ENCODE measurements at regions not wholly inside any gene's neighbourhood (a gene's known extent, or its start where the extent isn't known, plus 50 kb on each side); places are given as distances from the start of the nearest gene placed in this dataset.

GRCh38 chr2:120448436-120448835 is 102.5 kb downstream of the INHBB start:
- Histone ChIP-seq H3K4me1 (ENCODE audit: low read length) (no peaks in the 10 kb centered on the region), H3K27me3 (replicated peaks; ENCODE audit: insufficient read depth, low read length) (0 out of 2 replicates have a peak, but pooled peaks cover 3% of the 10 kb centered on the region)

GRCh38 chr2:120448961-120449810 is 103.2 kb downstream of the INHBB start:
- Histone ChIP-seq H3K9ac (ENCODE audit: low read length) (no peak overlapping the region), H3K4me2 (ENCODE audit: low read depth, low read length) (no peak overlapping the region), H3K79me2 (ENCODE audit: low read length) (no peaks in the 10 kb centered on the region), H3K4me3 (ENCODE audit: low read length) (no peak overlapping the region), H3K27me3 (replicated peaks; ENCODE audit: insufficient read depth, low read length) (0 out of 2 replicates have a peak, but pooled peaks cover 1% of the 10 kb centered on the region), H3K9me3 (replicated peaks; ENCODE audit: insufficient read depth, low read length) (no peaks in the 10 kb centered on the region), H4K20me1 (ENCODE audit: insufficient read depth, low read length) (no peaks in the 10 kb centered on the region), H3F3A (ENCODE audit: insufficient read depth, low read length) (no peaks in the 10 kb centered on the region), H3K9me2 (replicated peaks; ENCODE audit: insufficient read depth, low read length) (no peaks in the 10 kb centered on the region), H3K36me3 (replicated peaks; ENCODE audit: insufficient read depth, low read length) (no peaks in the 10 kb centered on the region), H3K27ac (ENCODE audit: low read length) (no peak overlapping the region), H2AFZ (ENCODE audit: low read length) (no peak overlapping the region), H3K4me1 (ENCODE audit: low read length) (no peaks in the 10 kb centered on the region)
- DNase-seq = no peak
- TF ChIP-seq EZH2 (optimal IDR thresholded peaks at IDR 0.05; ENCODE audit: low read depth, low read length) (no peak), CTCF (IDR thresholded peaks at IDR 0.05; ENCODE audit: low read length) (no peak), EZH2phosphoT487 (IDR thresholded peaks at IDR 0.05; ENCODE audit: low read length) (no peak)

More at GRCh38 chr2:120448436-120448835, 102.5 kb downstream of the INHBB start:
- H3F3A ChIP-seq (ENCODE audit: insufficient read depth, low read length) = no peaks in the 10 kb centered on the region
- H4K20me1 ChIP-seq (ENCODE audit: insufficient read depth, low read length) = no peaks in the 10 kb centered on the region
- no peaks in the 10 kb centered on the region for H3K9me3 ChIP-seq (replicated peaks; ENCODE audit: insufficient read depth, low read length)
- no peaks in the 10 kb centered on the region for H3K79me2 ChIP-seq (ENCODE audit: low read length)
- no peak for DNase-seq
- H3K4me2 ChIP-seq (ENCODE audit: low read depth, low read length) = no peak overlapping the region
- H3K9me2 ChIP-seq (replicated peaks; ENCODE audit: insufficient read depth, low read length) = no peaks in the 10 kb centered on the region
- no peak overlapping the region for H3K4me3 ChIP-seq (ENCODE audit: low read length)
- no peak overlapping the region for H3K27ac ChIP-seq (ENCODE audit: low read length)
- no peak for TF ChIP-seq EZH2 (optimal IDR thresholded peaks at IDR 0.05; ENCODE audit: low read depth, low read length)
- TF ChIP-seq CTCF (IDR thresholded peaks at IDR 0.05; ENCODE audit: low read length) = no peak
- no peak for TF ChIP-seq EZH2phosphoT487 (IDR thresholded peaks at IDR 0.05; ENCODE audit: low read length)
- no peak overlapping the region for H3K9ac ChIP-seq (ENCODE audit: low read length)
- no peak overlapping the region for H2AFZ ChIP-seq (ENCODE audit: low read length)
- H3K36me3 ChIP-seq (replicated peaks; ENCODE audit: insufficient read depth, low read length) = no peaks in the 10 kb centered on the region

GRCh38 chr2:120450196-120450820 is 104.4 kb downstream of the INHBB start:
- Histone ChIP-seq H3K4me1 (ENCODE audit: low read length) (no peaks in the 10 kb centered on the region), H3K36me3 (replicated peaks; ENCODE audit: insufficient read depth, low read length) (no peaks in the 10 kb centered on the region), H4K20me1 (ENCODE audit: insufficient read depth, low read length) (no peaks in the 10 kb centered on the region), H3K27ac (ENCODE audit: low read length) (no peak overlapping the region), H3K27me3 (replicated peaks; ENCODE audit: insufficient read depth, low read length) (no peaks in the 10 kb centered on the region), H3K9me3 (replicated peaks; ENCODE audit: insufficient read depth, low read length) (no peaks in the 10 kb centered on the region), H3K9me2 (replicated peaks; ENCODE audit: insufficient read depth, low read length) (no peaks in the 10 kb centered on the region), H3K4me3 (ENCODE audit: low read length) (no peak overlapping the region), H3K9ac (ENCODE audit: low read length) (no peak overlapping the region), H3F3A (ENCODE audit: insufficient read depth, low read length) (no peaks in the 10 kb centered on the region), H3K79me2 (ENCODE audit: low read length) (no peaks in the 10 kb centered on the region), H3K4me2 (ENCODE audit: low read depth, low read length) (no peak overlapping the region), H2AFZ (ENCODE audit: low read length) (no peak overlapping the region)
- TF ChIP-seq EZH2phosphoT487 (IDR thresholded peaks at IDR 0.05; ENCODE audit: low read length) = no peak
- no peak for TF ChIP-seq CTCF (IDR thresholded peaks at IDR 0.05; ENCODE audit: low read length)
- no peak for TF ChIP-seq EZH2 (optimal IDR thresholded peaks at IDR 0.05; ENCODE audit: low read depth, low read length)
- DNase-seq = no peak

Measured in MM.1S (cell line).